ENCODE measurements at regions not wholly inside any gene's neighbourhood (a gene's known extent, or its start where the extent isn't known, plus 50 kb on each side); places are given as distances from the start of the nearest gene placed in this dataset.

DNA sequence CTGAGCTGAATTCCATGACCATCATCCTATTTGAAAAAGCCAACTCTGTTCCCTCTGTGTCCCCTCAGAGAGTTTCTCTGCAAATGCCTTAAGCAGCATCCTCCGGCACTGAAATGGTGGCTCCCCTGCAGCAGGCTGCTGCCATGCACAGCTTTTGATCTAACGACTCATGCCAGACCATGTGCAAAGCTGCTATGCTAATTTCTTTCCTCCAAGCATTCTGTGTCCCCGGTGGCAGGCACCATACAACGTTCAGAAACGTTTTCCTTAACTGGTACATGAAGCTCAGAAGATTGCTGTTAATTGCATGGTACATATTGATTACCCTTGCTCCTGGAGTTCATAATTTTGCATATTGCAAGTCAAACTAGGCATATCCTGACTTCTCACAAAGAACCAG is 336.8 kb downstream of the RBM43 start:
- intact Hi-C loops (cut with DNase I; ENCODE audit: low total_unique reads), result no loop called here
- 22 to 43% methylated on average over 5 of the region's 5 CpGs for WGBS, 2 donors
- TF ChIP-seq CTCF (IDR thresholded peaks at IDR 0.05) (no peak), POLR2A (IDR thresholded peaks at IDR 0.05) (no peak)
- no peak overlapping the region for H3K4me3 ChIP-seq (ENCODE audit: low read depth, poor library complexity, severe bottlenecking)
- DNase-seq (ENCODE audit: low spot score in 2 of 2), result no peak

- DNase-seq (ENCODE audit: low spot score in 2 of 2), result no peak
- TF ChIP-seq CTCF (IDR thresholded peaks at IDR 0.05), result no peak
- TF ChIP-seq POLR2A (IDR thresholded peaks at IDR 0.05), result no peak
- intact Hi-C loops (cut with DNase I; ENCODE audit: low total_unique reads), result no loop called here
- 87 to 90% methylated on average over 5 of the region's 5 CpGs for WGBS, 2 donors
- H3K4me3 ChIP-seq (ENCODE audit: low read depth, poor library complexity, severe bottlenecking), result no peak overlapping the region
Observed at GRCh38 chr2:150919901-150920300, 341.8 kb downstream of the RBM43 start.

GRCh38 chr2:150917961-150918713 is 343.5 kb downstream of the RBM43 start:
- WGBS, 2 donors, result 79 to 85% methylated on average over 7 of the region's 7 CpGs
- DNase-seq (ENCODE audit: low spot score in 2 of 2), result no peak
- TF ChIP-seq POLR2A (IDR thresholded peaks at IDR 0.05), result no peak
- peak in 1 of 3 donors; percentile 27 for TF ChIP-seq CTCF (IDR thresholded peaks at IDR 0.05)
- H3K4me3 ChIP-seq (ENCODE audit: low read depth, poor library complexity, severe bottlenecking), result no peak overlapping the region
- intact Hi-C loops (cut with DNase I; ENCODE audit: low total_unique reads), result no loop called here

DNA sequence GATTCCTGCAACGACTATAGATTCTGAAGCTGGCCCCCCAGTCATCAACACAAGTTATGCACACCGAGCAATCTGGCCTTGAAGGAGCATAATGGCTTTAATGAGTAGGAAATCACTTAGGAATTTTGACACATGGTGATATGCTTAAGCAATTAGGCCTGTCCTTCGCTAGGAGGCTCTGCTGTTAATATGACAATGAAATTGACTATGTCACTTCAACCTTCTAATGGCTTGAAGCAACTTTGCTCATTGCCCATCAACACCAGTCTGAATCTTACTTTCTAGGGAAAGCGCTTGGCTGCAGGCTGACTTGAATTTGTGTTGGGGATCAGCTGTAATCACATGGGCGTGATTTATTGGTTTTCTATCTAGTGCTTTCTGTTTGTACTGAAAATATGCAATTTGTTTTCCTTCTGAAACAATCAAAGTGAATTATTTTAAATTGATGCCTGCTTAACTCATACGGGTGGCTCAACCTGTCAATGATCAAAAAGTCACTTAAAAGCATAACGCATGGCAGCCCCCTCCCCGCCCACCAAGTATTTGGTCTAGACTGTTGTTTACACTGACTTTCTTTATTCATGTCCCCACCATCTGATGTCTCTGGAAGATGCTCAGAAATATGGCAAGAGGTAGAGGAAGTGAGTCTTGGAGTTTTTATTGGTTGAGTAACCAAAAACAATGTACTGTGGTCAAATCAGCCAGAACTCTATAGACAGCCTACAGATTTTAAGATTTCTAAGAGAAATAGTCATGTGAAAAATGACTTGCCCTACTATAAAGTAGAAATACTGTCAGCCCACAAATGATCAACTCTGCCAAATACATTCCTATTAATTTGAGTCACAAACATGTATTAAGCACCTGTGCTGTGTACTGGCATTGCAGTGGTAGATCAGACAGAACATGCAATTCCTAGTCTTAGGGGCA is 344.9 kb downstream of the RBM43 start:
- no peak for TF ChIP-seq POLR2A (IDR thresholded peaks at IDR 0.05)
- TF ChIP-seq CTCF (IDR thresholded peaks at IDR 0.05), result no peak
- no peak overlapping the region for H3K4me3 ChIP-seq (ENCODE audit: low read depth, poor library complexity, severe bottlenecking)
- WGBS, 2 donors, result 90 to 92% methylated on average over 8 of the region's 8 CpGs
- DNase-seq (ENCODE audit: low spot score in 2 of 2), result no peak
- intact Hi-C loops (cut with DNase I; ENCODE audit: low total_unique reads), result no loop called here

DNA sequence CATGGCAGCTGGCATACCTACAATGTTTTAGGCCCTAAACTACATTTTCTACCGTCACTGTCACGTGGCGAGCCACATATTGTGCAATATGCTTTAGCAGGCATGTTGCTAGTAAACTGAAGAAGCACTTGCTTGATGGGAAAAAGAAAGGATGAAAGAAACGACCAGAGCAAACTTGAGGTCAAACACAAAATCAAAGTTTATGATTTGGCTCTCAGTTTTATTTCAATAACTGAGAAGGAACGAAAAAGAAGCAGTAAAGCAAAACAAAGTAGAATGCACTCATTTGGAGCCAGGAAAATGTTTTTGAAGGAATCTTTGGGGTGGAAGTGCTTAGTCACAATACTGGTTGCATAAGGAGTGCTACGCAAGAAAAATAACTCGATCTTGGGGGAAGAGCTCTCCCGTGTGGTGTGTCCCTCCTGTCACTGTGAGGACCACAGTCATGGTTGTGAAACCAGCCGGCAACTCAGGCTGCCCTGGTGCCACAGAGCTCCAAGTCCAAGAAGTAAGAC is 349.8 kb downstream of the RBM43 start:
- peak; percentile 86 to 95 for DNase-seq (ENCODE audit: low spot score in 2 of 2)
- intact Hi-C loops (cut with DNase I; ENCODE audit: low total_unique reads), result no loop called here
- WGBS, 2 donors, result 35% methylated on average over 9 of the region's 9 CpGs
- H3K4me3 ChIP-seq (ENCODE audit: low read depth, poor library complexity, severe bottlenecking), result no peak overlapping the region
- TF ChIP-seq POLR2A (IDR thresholded peaks at IDR 0.05) (no peak), CTCF (IDR thresholded peaks at IDR 0.05) (no peak)
